SH-SY5Y (cell line): ENCODE measurements at regions not wholly inside any gene's neighbourhood (a gene's known extent, or its start where the extent isn't known, plus 50 kb on each side); places are given as distances from the start of the nearest gene placed in this dataset.

Experiments
- GATA2 ChIP-seq: IDR thresholded peaks from 2 replicates; pipeline ENCODE4 v1.6.1; 2011; ENCODE audit warnings: mild to moderate bottlenecking, low read depth, low read length
- GATA3 ChIP-seq: IDR thresholded peaks from 2 replicates; pipeline ENCODE4 v1.6.1; 2011; ENCODE audit warnings: low read depth, mild to moderate bottlenecking, low read length, moderate library complexity

DNA sequence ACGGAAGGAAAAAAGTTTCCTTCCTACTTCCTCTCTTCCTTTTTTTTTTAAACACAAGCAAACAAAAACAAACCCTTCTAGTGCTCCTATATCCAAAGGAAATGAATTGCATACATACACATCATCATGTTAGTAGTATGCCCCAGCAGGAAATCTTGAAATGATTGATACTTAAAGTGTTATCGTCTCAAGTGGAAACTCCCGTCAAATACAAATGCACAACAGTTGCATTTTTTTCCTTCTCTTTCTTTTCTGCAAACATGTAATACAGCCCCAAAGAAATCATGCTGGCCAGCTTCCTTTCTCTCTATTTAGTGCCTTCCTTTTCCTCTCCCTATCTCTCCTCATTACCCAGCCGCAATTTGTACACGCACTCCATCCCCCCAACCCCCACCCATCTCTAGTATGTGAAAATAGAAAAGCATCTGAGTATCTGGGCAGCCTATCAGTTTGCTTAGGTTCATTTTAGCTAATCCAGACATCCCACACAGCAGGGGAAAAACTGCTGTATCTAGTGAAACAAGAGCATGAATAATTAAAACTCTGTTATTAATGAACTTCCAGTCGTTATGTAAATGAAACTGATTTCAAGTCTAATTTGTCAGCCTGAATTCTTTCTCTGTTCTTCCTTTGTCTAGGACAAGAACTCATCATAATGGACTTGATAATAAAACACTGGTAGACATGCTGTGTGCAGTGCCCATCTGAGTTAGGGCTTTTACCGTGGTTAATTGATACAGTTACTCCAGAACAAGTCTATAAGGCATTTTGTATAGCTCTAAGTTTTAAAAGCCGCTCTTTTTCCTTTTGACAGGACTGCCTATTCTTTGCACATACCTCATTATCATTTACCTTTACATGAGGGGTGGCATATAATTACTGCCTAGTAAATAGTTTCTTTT lies 336.5 kb upstream of the ADGRL2 start:
- TF ChIP-seq GATA2, result no peak
- no peak for TF ChIP-seq GATA3
